GM12891 (cell line): ENCODE measurements at regions not wholly inside any gene's neighbourhood (a gene's known extent, or its start where the extent isn't known, plus 50 kb on each side); places are given as distances from the start of the nearest gene placed in this dataset.

ENCODE experiments used
- DNase-seq: peaks from one replicate; pipeline ENCODE4 v3.0.0; 2011; ENCODE audit warnings: low spot score; ENCODE audit not compliant: insufficient read length
- FAIRE-seq: peaks from 2 replicates; lab custom pipeline; 2011; peaks lifted over from hg19 to GRCh38; lab: Jason Lieb, UNC
- PAX5 ChIP-seq: IDR thresholded peaks from 2 replicates; pipeline ENCODE4 v1.6.1; 2011; ENCODE audit warnings: low read length, moderate library complexity, mild to moderate bottlenecking; ENCODE audit not compliant: insufficient read depth, severe bottlenecking
- POLR2A ChIP-seq: IDR thresholded peaks from 2 replicates; pipeline ENCODE4 v1.6.1; 2011; ENCODE audit warnings: low read depth, low read length, control low read depth
- POLR2AphosphoS5 ChIP-seq: IDR thresholded peaks from 2 replicates; pipeline ENCODE4 v1.6.1; 2011; ENCODE audit warnings: low read depth, low read length, control low read depth
- POU2F2 ChIP-seq: IDR thresholded peaks from 2 replicates; pipeline ENCODE4 v1.6.1; 2011; ENCODE audit warnings: low read depth, mild to moderate bottlenecking, control low read depth, low read length, moderate library complexity
- SPI1 ChIP-seq: IDR thresholded peaks from 2 replicates; pipeline ENCODE4 v1.6.1; 2011; ENCODE audit warnings: low read depth, low read length, control low read depth
- TAF1 ChIP-seq: IDR thresholded peaks from 2 replicates; pipeline ENCODE4 v1.6.1; 2011; ENCODE audit warnings: low read depth, low read length, control low read depth

DNA sequence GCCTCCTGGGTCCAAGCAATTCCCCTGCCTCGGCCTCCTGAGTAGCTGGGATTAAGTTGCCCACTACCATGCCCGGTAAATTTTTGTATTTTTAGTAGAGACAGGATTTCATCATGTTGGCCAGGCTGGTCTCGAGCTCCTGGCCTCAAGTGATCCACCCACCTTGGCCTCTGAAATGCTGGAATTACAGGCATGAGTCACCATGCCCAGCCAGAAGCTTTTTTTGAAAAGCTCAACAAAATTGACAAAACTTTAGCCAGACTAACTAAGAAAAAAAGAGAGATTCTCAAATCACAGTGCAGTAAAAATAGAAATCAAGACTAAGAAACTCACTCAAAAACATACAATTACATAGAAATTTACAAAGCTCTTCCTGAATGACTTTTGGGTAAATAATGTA lies 420.6 kb downstream of the COL12A1 start:
- DNase-seq = no peak
- no peak for FAIRE-seq
- TF ChIP-seq SPI1 (no peak), POLR2A (no peak), POU2F2 (no peak), TAF1 (no peak), PAX5 (no peak), POLR2AphosphoS5 (no peak)

DNA sequence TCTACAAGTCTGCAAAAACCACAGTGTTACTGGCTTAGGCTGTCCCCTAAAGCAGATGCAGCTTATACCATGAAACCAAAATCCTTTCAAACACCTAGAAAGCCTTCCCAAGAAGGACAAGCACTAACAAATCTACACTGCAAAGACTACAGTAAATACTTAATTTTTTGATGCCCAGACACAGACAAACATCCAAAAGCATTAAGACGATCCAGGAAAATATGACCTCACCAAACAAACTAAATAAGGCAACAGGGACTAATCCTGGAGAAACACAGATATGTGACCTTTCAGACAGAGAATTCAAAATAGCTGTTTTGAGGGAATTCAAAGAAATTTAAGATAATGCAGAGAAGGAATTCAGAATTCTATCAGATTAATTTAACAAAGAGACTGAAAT lies 423.5 kb downstream of the COL12A1 start:
- FAIRE-seq (no peak), DNase-seq (no peak)
- no peak for TF ChIP-seq POLR2AphosphoS5
- TF ChIP-seq SPI1 = no peak

DNA sequence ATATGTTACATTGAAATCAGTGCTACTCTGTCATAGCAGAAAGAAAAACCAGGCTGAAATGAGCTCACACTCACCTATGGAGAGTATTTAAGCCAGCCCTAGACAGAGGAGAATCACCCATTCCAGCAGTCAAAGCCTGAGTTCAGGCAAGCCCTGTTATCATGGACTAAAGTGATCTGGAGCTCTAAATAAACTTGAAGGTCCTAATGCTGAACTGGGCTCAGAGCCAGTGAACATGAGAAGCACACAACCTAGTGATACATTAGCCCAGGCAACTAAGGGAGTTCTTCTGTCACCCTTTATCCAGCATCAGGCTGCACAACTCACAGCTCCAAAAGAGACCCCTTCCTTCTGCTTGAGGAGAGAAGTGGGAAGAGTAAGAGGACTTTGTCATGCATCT lies 425.0 kb downstream of the COL12A1 start:
- no peak for FAIRE-seq
- TF ChIP-seq PAX5 (no peak), POLR2AphosphoS5 (no peak), SPI1 (no peak), TAF1 (no peak), POLR2A (no peak), POU2F2 (no peak)
- no peak for DNase-seq

DNA sequence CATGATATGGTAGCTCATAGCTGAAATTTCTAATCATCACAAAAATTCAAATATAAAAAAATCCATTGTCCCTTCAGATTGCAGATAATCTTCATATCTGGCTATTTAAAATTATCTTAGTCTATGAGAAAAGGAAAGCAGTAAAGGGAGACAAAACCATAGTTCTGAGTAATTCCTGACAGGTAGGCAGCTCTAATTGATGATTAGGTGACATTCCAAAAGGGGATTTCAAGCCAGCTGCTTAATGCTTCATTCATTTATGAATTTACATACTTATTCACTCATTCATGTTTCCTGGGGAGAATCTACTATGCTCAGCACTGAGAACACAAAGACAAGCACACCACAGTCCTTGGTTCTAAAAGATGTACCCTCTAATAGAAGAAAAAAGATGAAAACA lies 437.1 kb downstream of the COL12A1 start:
- TF ChIP-seq TAF1 (no peak), POLR2A (no peak), SPI1 (no peak), PAX5 (no peak), POU2F2 (no peak), POLR2AphosphoS5 (no peak)
- FAIRE-seq (no peak), DNase-seq (no peak)

DNA sequence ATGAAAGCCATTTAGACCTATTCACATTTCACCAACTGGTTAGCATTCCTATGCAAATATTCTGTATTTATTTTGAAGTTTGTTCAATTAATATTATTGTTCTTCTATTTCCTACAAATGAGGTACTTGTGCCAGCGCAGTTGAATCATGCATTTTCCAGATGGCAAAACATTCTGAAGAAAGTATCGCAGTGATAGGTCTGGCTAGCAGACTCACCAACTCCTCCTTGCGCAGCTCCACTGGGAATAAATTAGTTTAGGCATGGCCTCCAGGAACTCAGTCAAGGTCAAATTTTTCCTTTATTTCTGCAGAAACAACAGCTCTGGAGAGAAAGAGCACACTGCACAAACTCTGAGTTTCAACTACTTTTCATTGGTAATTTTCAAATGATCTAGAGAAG lies 437.7 kb downstream of the COL12A1 start:
- FAIRE-seq (no peak), DNase-seq (no peak)
- TF ChIP-seq SPI1 = no peak
- no peak for TF ChIP-seq POU2F2
- TF ChIP-seq PAX5 = no peak
- no peak for TF ChIP-seq POLR2AphosphoS5
- TF ChIP-seq TAF1 = no peak
- no peak for TF ChIP-seq POLR2A

DNA sequence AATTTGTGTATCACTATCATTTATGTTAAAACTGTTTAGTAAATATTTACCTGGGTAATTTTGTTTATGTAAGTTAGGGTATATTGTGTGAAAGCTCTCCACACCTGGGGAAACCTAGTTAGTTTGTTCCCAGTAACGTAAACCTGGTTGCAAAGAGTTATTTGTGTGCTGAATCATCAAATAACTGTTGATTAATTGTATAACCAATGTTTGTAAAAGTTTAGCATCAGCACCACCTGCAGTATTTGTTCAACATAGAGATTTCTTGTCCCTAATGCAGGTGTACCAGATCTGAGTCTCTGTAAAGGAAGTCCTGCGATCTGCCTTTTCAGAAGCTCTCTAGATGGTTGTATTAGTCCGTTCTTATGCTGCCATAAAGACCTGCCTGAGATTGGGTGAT lies 440.4 kb downstream of the COL12A1 start:
- no peak for TF ChIP-seq POU2F2
- TF ChIP-seq POLR2AphosphoS5 = no peak
- TF ChIP-seq SPI1 = no peak
- no peak for TF ChIP-seq TAF1
- no peak for TF ChIP-seq PAX5
- TF ChIP-seq POLR2A = no peak
- no peak for FAIRE-seq
- no peak for DNase-seq

DNA sequence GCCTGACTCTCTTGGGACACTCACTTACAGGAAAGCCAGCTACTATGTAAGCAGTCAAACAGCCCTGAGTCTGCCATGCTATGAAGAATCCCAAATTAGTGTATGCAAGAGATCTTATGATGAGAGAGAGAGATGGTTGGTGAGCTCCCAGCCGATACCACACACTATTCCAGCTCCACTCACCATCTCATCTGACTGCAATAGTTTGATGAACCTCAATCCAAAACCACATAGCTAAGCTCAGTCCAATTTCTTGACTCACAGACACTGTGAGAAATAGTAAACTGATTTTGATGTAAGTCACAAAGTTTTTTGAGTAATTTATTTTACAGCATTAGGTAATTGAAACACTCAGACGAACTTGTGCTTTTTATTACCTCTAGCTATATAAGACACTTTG lies 441.4 kb downstream of the COL12A1 start:
- DNase-seq (no peak), FAIRE-seq (no peak)
- TF ChIP-seq SPI1 = no peak

DNA sequence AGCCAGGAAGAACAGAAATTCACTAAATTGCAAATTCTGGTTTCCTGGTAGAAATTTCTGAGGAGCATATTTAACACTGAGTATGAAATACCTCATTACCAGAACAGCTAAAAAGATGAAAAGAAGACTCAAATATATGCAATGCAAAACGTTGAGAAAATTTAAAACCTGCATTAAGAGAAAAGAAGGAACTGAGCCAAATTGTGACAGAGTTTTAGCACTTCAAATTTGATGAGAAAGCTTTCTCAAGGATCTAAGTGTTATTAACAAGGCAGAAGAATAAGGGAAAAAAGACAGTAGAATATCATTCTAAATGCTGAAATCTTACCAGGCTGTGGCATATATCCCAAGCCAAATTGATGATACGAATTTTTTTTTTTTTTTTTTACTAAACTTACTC lies 443.0 kb downstream of the COL12A1 start:
- no peak for TF ChIP-seq POLR2AphosphoS5
- TF ChIP-seq POU2F2 = no peak
- TF ChIP-seq TAF1 = no peak
- FAIRE-seq = no peak
- no peak for DNase-seq

DNA sequence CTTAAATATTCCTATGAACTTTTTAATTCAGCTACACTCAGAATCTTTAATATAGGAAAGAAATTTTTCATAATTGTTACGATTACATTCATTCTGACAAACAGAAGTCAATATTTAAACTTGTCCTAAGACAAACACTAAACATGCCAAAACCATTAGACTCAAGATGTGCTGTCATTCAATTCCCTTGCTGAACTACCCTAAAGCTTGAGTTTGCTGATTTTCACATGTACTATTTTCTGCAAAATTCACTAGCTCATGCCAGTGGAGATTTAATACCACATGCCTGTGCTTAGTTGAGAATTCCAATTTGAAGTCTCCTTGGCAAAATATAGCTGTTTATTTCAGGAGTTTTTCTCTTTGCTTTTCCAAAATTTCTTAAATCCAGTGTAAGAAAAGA lies 448.0 kb downstream of the COL12A1 start:
- DNase-seq (no peak), FAIRE-seq (no peak)
- TF ChIP-seq POLR2AphosphoS5 = no peak
- TF ChIP-seq POU2F2 = no peak
- no peak for TF ChIP-seq SPI1
- no peak for TF ChIP-seq TAF1
- no peak for TF ChIP-seq POLR2A
- no peak for TF ChIP-seq PAX5

DNA sequence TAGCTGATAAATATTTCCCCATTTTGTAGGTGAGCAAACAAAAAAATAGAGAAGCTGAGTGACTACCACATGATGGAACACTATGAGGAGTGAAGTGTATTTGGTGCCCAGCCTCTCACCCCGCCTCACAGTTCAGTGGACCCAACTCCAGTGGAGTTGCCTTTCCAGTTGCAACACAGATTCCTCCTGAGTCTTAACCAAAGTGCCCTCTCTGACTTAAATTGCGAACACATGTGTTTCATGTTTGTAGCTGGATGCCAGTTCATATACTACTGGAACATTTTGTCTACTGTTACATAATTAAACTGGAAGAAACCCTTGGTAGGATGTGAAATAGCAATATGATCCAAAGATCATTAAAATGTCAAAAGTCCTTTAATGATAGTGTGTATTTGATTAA lies 448.9 kb downstream of the COL12A1 start:
- DNase-seq (no peak), FAIRE-seq (no peak)
- TF ChIP-seq POLR2AphosphoS5 (no peak), POU2F2 (no peak), TAF1 (no peak), POLR2A (no peak), SPI1 (no peak), PAX5 (no peak)
